ENCODE measurements at regions not wholly inside any gene's neighbourhood (a gene's known extent, or its start where the extent isn't known, plus 50 kb on each side); places are given as distances from the start of the nearest gene placed in this dataset.

GRCh38 chr2:239862613-239863012 is 162.5 kb downstream of the NDUFA10 start:
- TF ChIP-seq CTCF (IDR thresholded peaks at IDR 0.05; ENCODE audit: low read length), result no peak
- TF ChIP-seq EZH2 (IDR thresholded peaks at IDR 0.05; ENCODE audit: borderline replicate concordance, low read length), result no peak

Measured in OCI-LY1 (cell line).